ENCODE measurements at regions not wholly inside any gene's neighbourhood (a gene's known extent, or its start where the extent isn't known, plus 50 kb on each side); places are given as distances from the start of the nearest gene placed in this dataset.

GRCh38 chr4:134426821-134427220 is 225.2 kb upstream of the PABPC4L start:
- TF ChIP-seq CTCF (IDR thresholded peaks at IDR 0.05; ENCODE audit: poor library complexity) (no peak), EZH2phosphoT487 (IDR thresholded peaks at IDR 0.05; ENCODE audit: low read depth, severe bottlenecking, unreplicated experiment) (no peak), EZH2 (IDR thresholded peaks at IDR 0.05; ENCODE audit: borderline replicate concordance) (no peak)
